ENCODE measurements at regions not wholly inside any gene's neighbourhood (a gene's known extent, or its start where the extent isn't known, plus 50 kb on each side); places are given as distances from the start of the nearest gene placed in this dataset.
"Not testable (repeated sequence)": the region's sequence is repeated elsewhere in the genome, so short reads cannot be mapped to it uniquely, and the experiment has no call there.

GRCh38 chr5:155826611-155827507 lies 500.1 kb upstream of the SGCD start:
- DNase-seq (ENCODE audit: missing footprints): no peak
- intact Hi-C loops (cut with DNase I): no loop called here
- ATAC-seq: no peak

GRCh38 chr5:155827508-155827815 lies 499.5 kb upstream of the SGCD start:
- intact Hi-C loops (cut with DNase I); DNase-seq (ENCODE audit: missing footprints); ATAC-seq: not testable (repeated sequence)

GRCh38 chr5:155827949-155828348 lies 499.0 kb upstream of the SGCD start:
- intact Hi-C loops (cut with DNase I): no loop called here
- no peak for DNase-seq (ENCODE audit: missing footprints)
- ATAC-seq: no peak

- DNase-seq (ENCODE audit: missing footprints) (no peak), ATAC-seq (no peak)
- intact Hi-C loops (cut with DNase I): no loop called here
Measured at GRCh38 chr5:155831491-155831890, 495.5 kb upstream of the SGCD start.

GRCh38 chr5:155833287-155833686 lies 493.7 kb upstream of the SGCD start:
- DNase-seq (ENCODE audit: missing footprints) (no peak), ATAC-seq (no peak)
- intact Hi-C loops (cut with DNase I): no loop called here

GRCh38 chr5:155834271-155834975 lies 492.5 kb upstream of the SGCD start:
- intact Hi-C loops (cut with DNase I): no loop called here
- DNase-seq (ENCODE audit: missing footprints) (no peak), ATAC-seq (no peak)

GRCh38 chr5:155836089-155836803 lies 490.7 kb upstream of the SGCD start:
- no peak for DNase-seq (ENCODE audit: missing footprints)
- intact Hi-C loops (cut with DNase I): no loop called here
- ATAC-seq: no peak

GRCh38 chr5:155838394-155838793 lies 488.6 kb upstream of the SGCD start:
- intact Hi-C loops (cut with DNase I): no loop called here
- no peak for ATAC-seq
- DNase-seq (ENCODE audit: missing footprints): no peak

GRCh38 chr5:155839251-155840037 lies 487.5 kb upstream of the SGCD start:
- ATAC-seq (no peak), DNase-seq (ENCODE audit: missing footprints) (no peak)
- intact Hi-C loops (cut with DNase I): no loop called here

- DNase-seq (ENCODE audit: missing footprints) (no peak), ATAC-seq (no peak)
- intact Hi-C loops (cut with DNase I): no loop called here
Measured at GRCh38 chr5:155844542-155844941, 482.4 kb upstream of the SGCD start.

- DNase-seq (ENCODE audit: missing footprints) (no peak), ATAC-seq (no peak)
- intact Hi-C loops (cut with DNase I): no loop called here
Measured at GRCh38 chr5:155850370-155850769, 476.6 kb upstream of the SGCD start.

- no peak for ATAC-seq
- DNase-seq (ENCODE audit: missing footprints): no peak
- intact Hi-C loops (cut with DNase I): no loop called here
Measured at GRCh38 chr5:155866971-155867370, 460.0 kb upstream of the SGCD start.

- intact Hi-C loops (cut with DNase I): no loop called here
Measured at GRCh38 chr5:155867522-155868088, 459.4 kb upstream of the SGCD start.

GRCh38 chr5:155870636-155871035 lies 456.3 kb upstream of the SGCD start:
- DNase-seq (ENCODE audit: missing footprints) (no peak), ATAC-seq (no peak)
- intact Hi-C loops (cut with DNase I): no loop called here

More at GRCh38 chr5:155867522-155868088, 459.4 kb upstream of the SGCD start:
- DNase-seq (ENCODE audit: missing footprints): no peak
- ATAC-seq: no peak

- intact Hi-C loops (cut with DNase I): no loop called here
- DNase-seq (ENCODE audit: missing footprints) (no peak), ATAC-seq (peak; percentile 37)
Measured at GRCh38 chr5:155871623-155872022, 455.3 kb upstream of the SGCD start.

GRCh38 chr5:155872629-155873220 lies 454.2 kb upstream of the SGCD start:
- intact Hi-C loops (cut with DNase I): no loop called here
- peak; percentile 20 for ATAC-seq
- DNase-seq (ENCODE audit: missing footprints): no peak

GRCh38 chr5:155878991-155879575 lies 447.9 kb upstream of the SGCD start:
- intact Hi-C loops (cut with DNase I): no loop called here
- DNase-seq (ENCODE audit: missing footprints) (no peak), ATAC-seq (no peak)

- no peak for DNase-seq (ENCODE audit: missing footprints)
- intact Hi-C loops (cut with DNase I): no loop called here
- no peak for ATAC-seq
Measured at GRCh38 chr5:155884041-155884440, 442.9 kb upstream of the SGCD start.
